ENCODE measurements at regions not wholly inside any gene's neighbourhood (a gene's known extent, or its start where the extent isn't known, plus 50 kb on each side); places are given as distances from the start of the nearest gene placed in this dataset.

DNA sequence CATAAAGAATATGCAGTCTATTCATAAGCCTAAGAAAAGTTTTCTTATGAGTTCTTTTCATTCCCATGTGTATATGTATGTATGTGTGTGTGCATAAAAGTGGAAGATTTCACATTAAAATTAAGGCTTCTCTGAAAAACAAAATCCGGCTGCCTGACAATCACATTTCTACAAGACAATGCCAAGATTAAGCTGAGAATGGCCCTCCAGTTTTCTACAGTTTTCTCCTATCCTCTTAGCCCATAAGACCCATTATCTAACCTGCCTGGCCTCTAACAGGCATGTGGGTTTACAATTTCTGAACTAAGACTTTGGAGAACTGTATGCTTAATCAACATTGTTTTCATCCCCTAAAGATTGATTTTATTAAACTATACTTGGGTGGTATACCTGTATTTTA, 446.0 kb upstream of the SEMA3A start:
- TF ChIP-seq, protein P1, sequence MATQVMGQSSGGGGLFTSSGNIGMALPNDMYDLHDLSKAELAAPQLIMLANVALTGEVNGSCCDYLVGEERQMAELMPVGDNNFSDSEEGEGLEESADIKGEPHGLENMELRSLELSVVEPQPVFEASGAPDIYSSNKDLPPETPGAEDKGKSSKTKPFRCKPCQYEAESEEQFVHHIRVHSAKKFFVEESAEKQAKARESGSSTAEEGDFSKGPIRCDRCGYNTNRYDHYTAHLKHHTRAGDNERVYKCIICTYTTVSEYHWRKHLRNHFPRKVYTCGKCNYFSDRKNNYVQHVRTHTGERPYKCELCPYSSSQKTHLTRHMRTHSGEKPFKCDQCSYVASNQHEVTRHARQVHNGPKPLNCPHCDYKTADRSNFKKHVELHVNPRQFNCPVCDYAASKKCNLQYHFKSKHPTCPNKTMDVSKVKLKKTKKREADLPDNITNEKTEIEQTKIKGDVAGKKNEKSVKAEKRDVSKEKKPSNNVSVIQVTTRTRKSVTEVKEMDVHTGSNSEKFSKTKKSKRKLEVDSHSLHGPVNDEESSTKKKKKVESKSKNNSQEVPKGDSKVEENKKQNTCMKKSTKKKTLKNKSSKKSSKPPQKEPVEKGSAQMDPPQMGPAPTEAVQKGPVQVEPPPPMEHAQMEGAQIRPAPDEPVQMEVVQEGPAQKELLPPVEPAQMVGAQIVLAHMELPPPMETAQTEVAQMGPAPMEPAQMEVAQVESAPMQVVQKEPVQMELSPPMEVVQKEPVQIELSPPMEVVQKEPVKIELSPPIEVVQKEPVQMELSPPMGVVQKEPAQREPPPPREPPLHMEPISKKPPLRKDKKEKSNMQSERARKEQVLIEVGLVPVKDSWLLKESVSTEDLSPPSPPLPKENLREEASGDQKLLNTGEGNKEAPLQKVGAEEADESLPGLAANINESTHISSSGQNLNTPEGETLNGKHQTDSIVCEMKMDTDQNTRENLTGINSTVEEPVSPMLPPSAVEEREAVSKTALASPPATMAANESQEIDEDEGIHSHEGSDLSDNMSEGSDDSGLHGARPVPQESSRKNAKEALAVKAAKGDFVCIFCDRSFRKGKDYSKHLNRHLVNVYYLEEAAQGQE (IDR thresholded peaks at IDR 0.05; ENCODE audit: low read depth, low read length): no peak
- TF ChIP-seq GATAD2B (conservative IDR thresholded peaks at IDR 0.05; ENCODE audit: low read depth): no peak
- TF ChIP-seq POLR2A (IDR thresholded peaks at IDR 0.05; ENCODE audit: low read depth, low read length): no peak
- TF ChIP-seq, protein P2, sequence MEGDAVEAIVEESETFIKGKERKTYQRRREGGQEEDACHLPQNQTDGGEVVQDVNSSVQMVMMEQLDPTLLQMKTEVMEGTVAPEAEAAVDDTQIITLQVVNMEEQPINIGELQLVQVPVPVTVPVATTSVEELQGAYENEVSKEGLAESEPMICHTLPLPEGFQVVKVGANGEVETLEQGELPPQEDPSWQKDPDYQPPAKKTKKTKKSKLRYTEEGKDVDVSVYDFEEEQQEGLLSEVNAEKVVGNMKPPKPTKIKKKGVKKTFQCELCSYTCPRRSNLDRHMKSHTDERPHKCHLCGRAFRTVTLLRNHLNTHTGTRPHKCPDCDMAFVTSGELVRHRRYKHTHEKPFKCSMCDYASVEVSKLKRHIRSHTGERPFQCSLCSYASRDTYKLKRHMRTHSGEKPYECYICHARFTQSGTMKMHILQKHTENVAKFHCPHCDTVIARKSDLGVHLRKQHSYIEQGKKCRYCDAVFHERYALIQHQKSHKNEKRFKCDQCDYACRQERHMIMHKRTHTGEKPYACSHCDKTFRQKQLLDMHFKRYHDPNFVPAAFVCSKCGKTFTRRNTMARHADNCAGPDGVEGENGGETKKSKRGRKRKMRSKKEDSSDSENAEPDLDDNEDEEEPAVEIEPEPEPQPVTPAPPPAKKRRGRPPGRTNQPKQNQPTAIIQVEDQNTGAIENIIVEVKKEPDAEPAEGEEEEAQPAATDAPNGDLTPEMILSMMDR (IDR thresholded peaks at IDR 0.05 in 2 of 3, conservative IDR thresholded peaks at IDR 0.05 in 1 of 3; ENCODE audit: control insufficient read depth in 2 of 3, extremely low read depth in 1 of 3, insufficient read depth in 1 of 3, low read depth in 3 of 3, low read length in 3 of 3): no peak
- no peak for TF ChIP-seq SMC3 (IDR thresholded peaks at IDR 0.05; ENCODE audit: borderline replicate concordance, low read length)

Data from GM12878 (cell line).